WTC11 (cell line): ENCODE measurements at regions not wholly inside any gene's neighbourhood (a gene's known extent, or its start where the extent isn't known, plus 50 kb on each side); places are given as distances from the start of the nearest gene placed in this dataset.

ENCODE experiments used
- ATAC-seq: fragments of 200-7000 bp; cut with Tn5 transposase; 2 replicates; pipeline ENCODE4 v1.10.0; 2021; ENCODE audit warnings: mild to moderate bottlenecking, moderate library complexity
- CTCF ChIA-PET: fragments of 300-600 bp; sonication (Branson Sonifier 250); formaldehyde crosslinking; loops from one replicate; lab custom pipeline; 2021; ENCODE audit warnings: antibody characterized with exemption; lab: Charles Lee
- POLR2A ChIA-PET: fragments of 350-600 bp; sonication (Branson Sonifier 250); formaldehyde crosslinking; loops from one replicate; lab custom pipeline; 2021; ENCODE audit warnings: antibody characterized with exemption; lab: Charles Lee
- DNase-seq: peaks from one replicate; pipeline ENCODE4 v3.0.0; 2021; ENCODE audit warnings: low spot score
- H3K27ac Mint-ChIP-seq: 2 replicates; pipeline ENCODE4 v1.8.0; 2021; ENCODE audit warnings: mixed read lengths
- H3K27me3 Mint-ChIP-seq: 2 replicates; pipeline ENCODE4 v1.8.0; 2021; ENCODE audit warnings: low read depth, mild to moderate bottlenecking, moderate library complexity, mixed read lengths
- H3K36me3 Mint-ChIP-seq: 2 replicates; pipeline ENCODE4 v1.8.0; 2021; ENCODE audit warnings: mixed read lengths
- H3K4me1 Mint-ChIP-seq: 2 replicates; pipeline ENCODE4 v1.8.0; 2022; ENCODE audit warnings: mixed read lengths
- H3K4me3 Mint-ChIP-seq: 2 replicates; pipeline ENCODE4 v1.8.0; 2021; ENCODE audit warnings: mild to moderate bottlenecking, moderate library complexity, mixed read lengths
- H3K9me3 Mint-ChIP-seq: 2 replicates; pipeline ENCODE4 v1.8.0; 2021; ENCODE audit warnings: mixed read lengths
- AFF4 ChIP-seq: sonication (generic); formaldehyde crosslinking; IDR thresholded peaks from 2 replicates; pipeline ENCODE4 v1.8.1; 2023; ENCODE audit warnings: mild to moderate bottlenecking, missing genetic modification reagents, borderline replicate concordance
- ATF6 ChIP-seq: sonication (generic); formaldehyde crosslinking; IDR thresholded peaks from 2 replicates; pipeline ENCODE4 v1.8.1; 2023; ENCODE audit warnings: mild to moderate bottlenecking, missing genetic modification reagents
- CTCF ChIP-seq: fragments of 200-600 bp; IDR thresholded peaks from 2 replicates; pipeline ENCODE4 v1.8.0; 2022; ENCODE audit warnings: antibody characterized with exemption
- E2F1 ChIP-seq: sonication (generic); formaldehyde crosslinking; IDR thresholded peaks from 2 replicates; pipeline ENCODE4 v1.8.0; 2022; ENCODE audit warnings: mild to moderate bottlenecking, missing genetic modification reagents
- EMX1 ChIP-seq: fragments of 250-450 bp; sonication (Bioruptor Pico); IDR thresholded peaks from 2 replicates; pipeline ENCODE4 v1.8.0; 2021; ENCODE audit warnings: mild to moderate bottlenecking
- GTF2I ChIP-seq: fragments of 250-450 bp; sonication (Bioruptor Pico); conservative IDR thresholded peaks from 2 replicates; pipeline ENCODE4 v1.4.0; 2021; ENCODE audit warnings: mild to moderate bottlenecking
- MAX ChIP-seq: sonication (generic); formaldehyde crosslinking; IDR thresholded peaks from 2 replicates; pipeline ENCODE4 v1.8.0; 2022; ENCODE audit warnings: mild to moderate bottlenecking, missing genetic modification reagents
- NR1H2 ChIP-seq: sonication (generic); formaldehyde crosslinking; IDR thresholded peaks from 2 replicates; pipeline ENCODE4 v1.9.0; 2021; ENCODE audit warnings: mild to moderate bottlenecking, moderate library complexity, missing genetic modification reagents
- NR3C1 ChIP-seq: sonication (generic); formaldehyde crosslinking; conservative IDR thresholded peaks from 2 replicates; pipeline ENCODE4 v1.8.1; 2023; ENCODE audit warnings: low read depth, mild to moderate bottlenecking, missing genetic modification reagents
- OVOL2 ChIP-seq: fragments of 250-450 bp; sonication (Bioruptor Pico); IDR thresholded peaks from 2 replicates; pipeline ENCODE4 v1.9.0; 2021; ENCODE audit warnings: mild to moderate bottlenecking, borderline replicate concordance
- SMAD4 ChIP-seq: sonication (generic); formaldehyde crosslinking; IDR thresholded peaks from 2 replicates; pipeline ENCODE4 v1.8.0; 2022; ENCODE audit warnings: mild to moderate bottlenecking, missing genetic modification reagents
- SOX15 ChIP-seq: fragments of 250-450 bp; sonication (Bioruptor Pico); IDR thresholded peaks from 2 replicates; pipeline ENCODE4 v1.9.0; 2021; ENCODE audit warnings: mild to moderate bottlenecking
- TEAD4 ChIP-seq: sonication (generic); formaldehyde crosslinking; IDR thresholded peaks from 2 replicates; pipeline ENCODE4 v1.8.0; 2022; ENCODE audit warnings: mild to moderate bottlenecking, missing genetic modification reagents
- USF2 ChIP-seq: sonication (generic); formaldehyde crosslinking; IDR thresholded peaks from 2 replicates; pipeline ENCODE4 v1.8.1; 2023; ENCODE audit warnings: mild to moderate bottlenecking, missing genetic modification reagents, moderate library complexity
- ZBTB43 ChIP-seq: sonication (generic); formaldehyde crosslinking; IDR thresholded peaks from 2 replicates; pipeline ENCODE4 v1.8.1; 2023; ENCODE audit warnings: mild to moderate bottlenecking, missing genetic modification reagents
- ZNF138 ChIP-seq: sonication (generic); formaldehyde crosslinking; conservative IDR thresholded peaks from 2 replicates; pipeline ENCODE4 v1.8.1; 2022; ENCODE audit warnings: mild to moderate bottlenecking, moderate library complexity, missing genetic modification reagents
- ZNF263 ChIP-seq: sonication (generic); formaldehyde crosslinking; IDR thresholded peaks from 2 replicates; pipeline ENCODE4 v1.8.1; 2022; ENCODE audit warnings: low read depth, mild to moderate bottlenecking, moderate library complexity, missing genetic modification reagents
- ZNF281 ChIP-seq: sonication (generic); formaldehyde crosslinking; IDR thresholded peaks from 2 replicates; pipeline ENCODE4 v1.8.0; 2023; ENCODE audit warnings: mild to moderate bottlenecking, missing genetic modification reagents
- ZNF396 ChIP-seq: fragments of 250-450 bp; sonication (Bioruptor Pico); IDR thresholded peaks from 2 replicates; pipeline ENCODE4 v1.8.0; 2021; ENCODE audit warnings: mild to moderate bottlenecking, moderate library complexity, borderline replicate concordance
- ZNF532 ChIP-seq: fragments of 250-450 bp; sonication (Bioruptor Pico); IDR thresholded peaks from 2 replicates; pipeline ENCODE4 v1.9.0; 2021; ENCODE audit warnings: mild to moderate bottlenecking, borderline replicate concordance

GRCh38 chr22:49623715-49624114, 204.0 kb downstream of the BRD1 start:
- Mint-ChIP-seq H3K27ac (no peak overlapping the region), H3K36me3 (no peaks in the 10 kb centered on the region), H3K27me3 (peaks cover 2% of the 10 kb centered on the region; the same call in 1 of the 2 replicates), H3K9me3 (no peaks in the 10 kb centered on the region)
- POLR2A ChIA-PET, result no interaction called here
- no peak for TF ChIP-seq SOX15 (CRISPR knock-in tag)
- no peak for TF ChIP-seq ZNF281 (CRISPR knock-in tag)
- no peak for TF ChIP-seq AFF4 (CRISPR knock-in tag)
- no peak for TF ChIP-seq ZBTB43 (CRISPR knock-in tag)
- TF ChIP-seq NR1H2 (CRISPR knock-in tag), result no peak
- no peak for TF ChIP-seq OVOL2
- TF ChIP-seq ZNF532, result no peak
- no peak for TF ChIP-seq GTF2I (CRISPR knock-in tag)
- TF ChIP-seq ZNF138 (CRISPR knock-in tag), result no peak
- no peak for TF ChIP-seq MAX
- no peak for TF ChIP-seq NR3C1 (CRISPR knock-in tag)
- no peak for TF ChIP-seq EMX1 (CRISPR knock-in tag)
- TF ChIP-seq ZNF263, result no peak
- TF ChIP-seq SMAD4 (CRISPR knock-in tag), result no peak
- TF ChIP-seq TEAD4 (CRISPR knock-in tag), result no peak
- no peak for TF ChIP-seq ZNF396
- no peak for TF ChIP-seq ATF6 (CRISPR knock-in tag)
- no peak for TF ChIP-seq E2F1 (CRISPR knock-in tag)
- TF ChIP-seq USF2 (CRISPR knock-in tag), result no peak
- no peak for TF ChIP-seq CTCF
- TF ChIP-seq, all 79 proteins: peak for 0
- ATAC-seq (no peak), DNase-seq (no peak)
- CTCF ChIA-PET, result no interaction called here
- no peaks in the 10 kb centered on the region for H3K4me1 Mint-ChIP-seq
- H3K4me3 Mint-ChIP-seq, result no peak overlapping the region
